ENCODE measurements at regions not wholly inside any gene's neighbourhood (a gene's known extent, or its start where the extent isn't known, plus 50 kb on each side); places are given as distances from the start of the nearest gene placed in this dataset.

DNA sequence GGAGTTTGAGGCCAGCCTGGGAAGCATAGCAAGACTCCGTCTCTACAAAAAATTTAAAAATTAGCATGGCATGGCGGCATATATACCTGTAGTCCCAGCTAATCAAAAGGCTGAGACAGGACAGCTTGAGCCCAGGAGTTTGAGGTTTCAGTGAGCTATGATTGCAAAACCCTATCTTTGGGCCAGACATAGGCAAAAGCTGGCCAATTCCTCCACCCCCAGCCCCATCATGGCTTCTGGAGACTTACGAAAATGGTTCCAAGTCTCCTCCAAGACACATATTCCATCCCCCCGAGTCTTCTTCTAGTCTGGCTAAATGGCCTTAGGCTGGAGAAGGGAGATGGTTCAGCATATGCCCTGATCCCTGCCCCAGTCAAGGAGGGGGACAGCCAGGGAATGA, 172.8 kb upstream of the HAAO start:
- Histone ChIP-seq H3K4me1 (ENCODE audit: control insufficient read depth in 1 of 2, insufficient read depth in 2 of 2, low read length in 2 of 2) (no peaks in the 10 kb centered on the region), H3K4me2 (ENCODE audit: low read length) (no peak overlapping the region), H3K27me3 (ENCODE audit: insufficient read depth, low read length) (no peaks in the 10 kb centered on the region), H3K79me2 (ENCODE audit: insufficient read depth, low read length) (no peaks in the 10 kb centered on the region), H3K9ac (ENCODE audit: low read length) (no peak overlapping the region), H3K9me3 (ENCODE audit: control insufficient read depth in 1 of 2, insufficient read depth in 1 of 2, low read depth in 1 of 2, low read length in 2 of 2) (no peaks in the 10 kb centered on the region), H3K9me2 (ENCODE audit: insufficient read depth) (no peaks in the 10 kb centered on the region), H3K4me3 (replicated peaks in 1 of 2; ENCODE audit: low read depth in 1 of 2, low read length in 2 of 2) (no peak overlapping the region), H3K36me3 (ENCODE audit: control insufficient read depth in 1 of 2, insufficient read depth in 2 of 2, low read length in 2 of 2) (no peaks in the 10 kb centered on the region), H2AFZ (ENCODE audit: low read depth, low read length, poor library complexity, severe bottlenecking) (no peak overlapping the region), H4K20me1 (ENCODE audit: insufficient read depth) (no peaks in the 10 kb centered on the region), H3K27ac (ENCODE audit: low read depth, low read length) (no peak overlapping the region)
- no peak for ATAC-seq
- RAD21 ChIA-PET (ENCODE audit: low non-redundant PET in 1 of 2, low total read pairs in 2 of 2, uncharacterized antibody in 2 of 2, unreplicated experiment in 2 of 2), result no interaction called here
- intact Hi-C loops (cut with micrococcal nuclease), result no loop called here
- no TSS peak for BruUV-seq (replicated peaks)
- CTCF ChIA-PET, result interaction anchor here (1.1 to 1.6 kb wide), 2 partner anchors 10 to 264 kb away, joined by 3 to 4 read pairs; no protein-coding TSS in a partner anchor
- POLR2A ChIA-PET, result no interaction called here
- no peak for DNase-seq (ENCODE audit: low read depth, low spot score)
- TF ChIP-seq FOSL1 (IDR thresholded peaks at IDR 0.05; ENCODE audit: low read depth) (no peak), JUND (IDR thresholded peaks at IDR 0.05) (no peak), SP1 (IDR thresholded peaks at IDR 0.05; ENCODE audit: low read depth) (no peak), ELF1 (IDR thresholded peaks at IDR 0.05; ENCODE audit: borderline replicate concordance, low read depth) (no peak), ZNF274 (IDR thresholded peaks at IDR 0.05; ENCODE audit: low read depth, low read length) (no peak), EGR1 (IDR thresholded peaks at IDR 0.05; ENCODE audit: low read depth) (no peak), CBX3 (IDR thresholded peaks at IDR 0.05; ENCODE audit: low read depth) (no peak), EZH2 (IDR thresholded peaks at IDR 0.05) (no peak), POLR2AphosphoS5 (IDR thresholded peaks at IDR 0.05; ENCODE audit: low read depth, low read length) (no peak), SRF (IDR thresholded peaks at IDR 0.05; ENCODE audit: low read depth) (no peak), TCF7L2 (IDR thresholded peaks at IDR 0.05; ENCODE audit: borderline replicate concordance, extremely low read depth, insufficient read depth, insufficient read length) (no peak)
- TF ChIP-seq, protein P1, sequence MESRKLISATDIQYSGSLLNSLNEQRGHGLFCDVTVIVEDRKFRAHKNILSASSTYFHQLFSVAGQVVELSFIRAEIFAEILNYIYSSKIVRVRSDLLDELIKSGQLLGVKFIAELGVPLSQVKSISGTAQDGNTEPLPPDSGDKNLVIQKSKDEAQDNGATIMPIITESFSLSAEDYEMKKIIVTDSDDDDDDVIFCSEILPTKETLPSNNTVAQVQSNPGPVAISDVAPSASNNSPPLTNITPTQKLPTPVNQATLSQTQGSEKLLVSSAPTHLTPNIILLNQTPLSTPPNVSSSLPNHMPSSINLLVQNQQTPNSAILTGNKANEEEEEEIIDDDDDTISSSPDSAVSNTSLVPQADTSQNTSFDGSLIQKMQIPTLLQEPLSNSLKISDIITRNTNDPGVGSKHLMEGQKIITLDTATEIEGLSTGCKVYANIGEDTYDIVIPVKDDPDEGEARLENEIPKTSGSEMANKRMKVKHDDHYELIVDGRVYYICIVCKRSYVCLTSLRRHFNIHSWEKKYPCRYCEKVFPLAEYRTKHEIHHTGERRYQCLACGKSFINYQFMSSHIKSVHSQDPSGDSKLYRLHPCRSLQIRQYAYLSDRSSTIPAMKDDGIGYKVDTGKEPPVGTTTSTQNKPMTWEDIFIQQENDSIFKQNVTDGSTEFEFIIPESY (IDR thresholded peaks at IDR 0.05; ENCODE audit: extremely low read depth, insufficient replicate concordance, low read length), result no peak
- TF ChIP-seq, protein P2, sequence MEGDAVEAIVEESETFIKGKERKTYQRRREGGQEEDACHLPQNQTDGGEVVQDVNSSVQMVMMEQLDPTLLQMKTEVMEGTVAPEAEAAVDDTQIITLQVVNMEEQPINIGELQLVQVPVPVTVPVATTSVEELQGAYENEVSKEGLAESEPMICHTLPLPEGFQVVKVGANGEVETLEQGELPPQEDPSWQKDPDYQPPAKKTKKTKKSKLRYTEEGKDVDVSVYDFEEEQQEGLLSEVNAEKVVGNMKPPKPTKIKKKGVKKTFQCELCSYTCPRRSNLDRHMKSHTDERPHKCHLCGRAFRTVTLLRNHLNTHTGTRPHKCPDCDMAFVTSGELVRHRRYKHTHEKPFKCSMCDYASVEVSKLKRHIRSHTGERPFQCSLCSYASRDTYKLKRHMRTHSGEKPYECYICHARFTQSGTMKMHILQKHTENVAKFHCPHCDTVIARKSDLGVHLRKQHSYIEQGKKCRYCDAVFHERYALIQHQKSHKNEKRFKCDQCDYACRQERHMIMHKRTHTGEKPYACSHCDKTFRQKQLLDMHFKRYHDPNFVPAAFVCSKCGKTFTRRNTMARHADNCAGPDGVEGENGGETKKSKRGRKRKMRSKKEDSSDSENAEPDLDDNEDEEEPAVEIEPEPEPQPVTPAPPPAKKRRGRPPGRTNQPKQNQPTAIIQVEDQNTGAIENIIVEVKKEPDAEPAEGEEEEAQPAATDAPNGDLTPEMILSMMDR (IDR thresholded peaks at IDR 0.05 in 2 of 3, conservative IDR thresholded peaks at IDR 0.05 in 1 of 3; ENCODE audit: borderline replicate concordance in 1 of 3, insufficient read depth in 1 of 3, low read depth in 2 of 3, low read length in 2 of 3), result no peak
- TF ChIP-seq, protein P3, sequence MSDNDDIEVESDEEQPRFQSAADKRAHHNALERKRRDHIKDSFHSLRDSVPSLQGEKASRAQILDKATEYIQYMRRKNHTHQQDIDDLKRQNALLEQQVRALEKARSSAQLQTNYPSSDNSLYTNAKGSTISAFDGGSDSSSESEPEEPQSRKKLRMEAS (IDR thresholded peaks at IDR 0.05), result no peak
